ENCODE measurements at regions not wholly inside any gene's neighbourhood (a gene's known extent, or its start where the extent isn't known, plus 50 kb on each side); places are given as distances from the start of the nearest gene placed in this dataset.
"Not testable (repeated sequence)": the region's sequence is repeated elsewhere in the genome, so short reads cannot be mapped to it uniquely, and the experiment has no call there.

- no peak for DNase-seq
These were observed 71.9 kb upstream of the IPO5 start for GRCh38 chr13:97881556-97881955.

- no peak for DNase-seq
These were observed 70.1 kb upstream of the IPO5 start for GRCh38 chr13:97883396-97883795.

- DNase-seq, result no peak
These were observed 68.6 kb upstream of the IPO5 start for GRCh38 chr13:97884707-97885468.

GRCh38 chr13:97885641-97886040, 67.8 kb upstream of the IPO5 start:
- DNase-seq, result no peak

- DNase-seq, result no peak
These were observed 63.7 kb upstream of the IPO5 start for GRCh38 chr13:97889803-97890202.

- DNase-seq, result no peak
These were observed 62.9 kb upstream of the IPO5 start for GRCh38 chr13:97890573-97890972.

GRCh38 chr13:97891964-97892363, 61.5 kb upstream of the IPO5 start:
- not testable (repeated sequence) for DNase-seq

GRCh38 chr13:97892717-97893116, 60.8 kb upstream of the IPO5 start:
- DNase-seq, result peak; percentile 6

GRCh38 chr13:97895383-97895782, 58.1 kb upstream of the IPO5 start:
- DNase-seq, result no peak

GRCh38 chr13:97896446-97896845, 57.0 kb upstream of the IPO5 start:
- no peak for DNase-seq

- DNase-seq, result no peak
These were observed 51.8 kb upstream of the IPO5 start for GRCh38 chr13:97901716-97902115.

Measured in DMS53 (cell line).